BLaER1 (cell line): ENCODE measurements at regions not wholly inside any gene's neighbourhood (a gene's known extent, or its start where the extent isn't known, plus 50 kb on each side); places are given as distances from the start of the nearest gene placed in this dataset.
"Not testable (repeated sequence)": the region's sequence is repeated elsewhere in the genome, so short reads cannot be mapped to it uniquely, and the experiment has no call there.

ENCODE experiments used
- H3K27ac ChIP-seq: shearing (Covaris generic); formaldehyde crosslinking; 2 replicates; pipeline ENCODE4 v1.8.1; 2022
- H3K27me3 ChIP-seq: shearing (Covaris generic); formaldehyde crosslinking; 2 replicates; pipeline ENCODE4 v1.8.1; 2022
- H3K36me3 ChIP-seq: shearing (Covaris generic); formaldehyde crosslinking; 2 replicates; pipeline ENCODE4 v1.8.1; 2022
- H3K4me1 ChIP-seq: shearing (Covaris generic); formaldehyde crosslinking; 2 replicates; pipeline ENCODE4 v1.8.1; 2022
- H3K4me2 ChIP-seq: shearing (Covaris generic); formaldehyde crosslinking; 2 replicates; pipeline ENCODE4 v1.8.1; 2022
- H3K4me3 ChIP-seq: shearing (Covaris generic); formaldehyde crosslinking; 2 replicates; pipeline ENCODE4 v1.8.1; 2022
- H3K9ac ChIP-seq: shearing (Covaris generic); formaldehyde crosslinking; 2 replicates; pipeline ENCODE4 v1.8.1; 2022
- H3K9me3 ChIP-seq: shearing (Covaris generic); formaldehyde crosslinking; 2 replicates; pipeline ENCODE4 v1.8.1; 2022
- H4K20me1 ChIP-seq: shearing (Covaris generic); formaldehyde crosslinking; 2 replicates; pipeline ENCODE4 v1.8.1; 2022
- Cebpa-rat ChIP-seq: shearing (Covaris generic); IDR thresholded peaks from 2 replicates; pipeline ENCODE4 v1.8.1; 2022

- Histone ChIP-seq H3K9ac (no peak overlapping the region), H3K4me3 (no peak overlapping the region), H3K27me3 (no peaks in the 10 kb centered on the region), H3K36me3 (no peaks in the 10 kb centered on the region), H3K4me2 (no peak overlapping the region), H3K4me1 (no peaks in the 10 kb centered on the region), H3K9me3 (no peaks in the 10 kb centered on the region), H4K20me1 (no peaks in the 10 kb centered on the region), H3K27ac (no peak overlapping the region)
- TF ChIP-seq Cebpa-rat = no peak
Measured at GRCh38 chr13:48804821-48805601, 151.3 kb downstream of the CYSLTR2 start.

- TF ChIP-seq Cebpa-rat = no peak
Measured at GRCh38 chr13:48806522-48806921, 152.8 kb downstream of the CYSLTR2 start.

DNA sequence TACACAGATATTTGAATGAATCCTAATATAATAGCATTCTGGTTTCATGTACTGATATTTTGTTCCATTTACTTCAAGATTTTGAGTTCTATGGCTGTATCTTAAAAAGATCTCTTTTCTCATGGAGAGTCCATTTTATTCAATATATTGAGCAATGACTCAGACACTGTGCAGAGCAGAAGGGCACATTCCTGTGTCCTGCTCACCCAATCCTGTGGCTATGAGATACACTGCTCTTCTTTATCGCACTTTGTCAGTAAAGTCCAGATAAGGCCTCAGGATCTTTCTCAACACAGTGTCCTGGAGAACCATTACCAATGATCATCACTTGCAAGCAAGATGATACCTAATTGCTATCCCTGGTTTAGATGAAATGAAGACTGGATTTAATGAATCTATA lies 155.0 kb downstream of the CYSLTR2 start:
- Histone ChIP-seq H3K27me3 (no peaks in the 10 kb centered on the region), H3K4me2 (no peak overlapping the region), H3K4me3 (no peak overlapping the region), H3K27ac (no peak overlapping the region), H3K36me3 (no peaks in the 10 kb centered on the region), H3K9me3 (no peaks in the 10 kb centered on the region), H3K4me1 (no peaks in the 10 kb centered on the region), H3K9ac (no peak overlapping the region), H4K20me1 (no peaks in the 10 kb centered on the region)
- TF ChIP-seq Cebpa-rat = no peak

More at GRCh38 chr13:48806522-48806921, 152.8 kb downstream of the CYSLTR2 start:
- H3K9ac ChIP-seq = no peak overlapping the region
- no peaks in the 10 kb centered on the region for H4K20me1 ChIP-seq
- H3K9me3 ChIP-seq = no peaks in the 10 kb centered on the region
- no peaks in the 10 kb centered on the region for H3K4me1 ChIP-seq
- no peak overlapping the region for H3K4me3 ChIP-seq
- H3K36me3 ChIP-seq = no peaks in the 10 kb centered on the region
- H3K27ac ChIP-seq = no peak overlapping the region
- H3K27me3 ChIP-seq = no peaks in the 10 kb centered on the region
- H3K4me2 ChIP-seq = no peak overlapping the region

GRCh38 chr13:48810013-48810412 lies 156.3 kb downstream of the CYSLTR2 start:
- Histone ChIP-seq H3K4me3 (no peak overlapping the region), H4K20me1 (no peaks in the 10 kb centered on the region), H3K27ac (no peak overlapping the region), H3K36me3 (no peaks in the 10 kb centered on the region), H3K9ac (no peak overlapping the region), H3K4me2 (no peak overlapping the region), H3K9me3 (no peaks in the 10 kb centered on the region), H3K4me1 (no peaks in the 10 kb centered on the region), H3K27me3 (no peaks in the 10 kb centered on the region)
- no peak for TF ChIP-seq Cebpa-rat

DNA sequence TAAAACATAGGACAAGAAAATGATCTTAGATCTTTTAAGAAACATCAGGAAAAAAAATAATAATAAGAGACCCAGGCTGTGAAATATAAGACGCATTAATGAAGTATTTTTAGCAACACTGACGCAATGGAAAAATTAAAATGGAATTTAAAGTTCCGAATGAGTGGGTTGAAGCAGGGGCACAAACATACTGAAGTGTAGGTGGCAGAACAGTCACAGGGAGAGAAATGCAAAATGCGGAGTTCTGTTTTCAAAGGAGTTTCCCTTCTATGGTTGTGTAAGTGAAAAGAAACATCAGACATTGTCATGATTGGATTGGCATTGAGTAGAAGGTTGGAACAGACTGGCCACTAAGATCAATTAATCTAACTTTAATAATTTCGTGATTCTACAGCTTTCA lies 159.8 kb downstream of the CYSLTR2 start:
- Histone ChIP-seq H3K9me3 (no peaks in the 10 kb centered on the region), H3K4me1 (no peaks in the 10 kb centered on the region), H3K27me3 (no peaks in the 10 kb centered on the region), H3K27ac (no peak overlapping the region), H3K4me2 (no peak overlapping the region), H3K4me3 (no peak overlapping the region), H3K36me3 (no peaks in the 10 kb centered on the region), H3K9ac (no peak overlapping the region), H4K20me1 (no peaks in the 10 kb centered on the region)
- no peak for TF ChIP-seq Cebpa-rat

- no peak for TF ChIP-seq Cebpa-rat
- Histone ChIP-seq H3K4me3 (no peak overlapping the region), H3K4me2 (no peak overlapping the region), H3K27me3 (no peaks in the 10 kb centered on the region), H3K36me3 (no peaks in the 10 kb centered on the region), H3K27ac (no peak overlapping the region), H3K4me1 (no peaks in the 10 kb centered on the region), H3K9me3 (no peaks in the 10 kb centered on the region; the same call in 1 of the 2 replicates), H3K9ac (no peak overlapping the region), H4K20me1 (no peaks in the 10 kb centered on the region)
Measured at GRCh38 chr13:48816700-48817099, 159.0 kb upstream of the FNDC3A start.

DNA sequence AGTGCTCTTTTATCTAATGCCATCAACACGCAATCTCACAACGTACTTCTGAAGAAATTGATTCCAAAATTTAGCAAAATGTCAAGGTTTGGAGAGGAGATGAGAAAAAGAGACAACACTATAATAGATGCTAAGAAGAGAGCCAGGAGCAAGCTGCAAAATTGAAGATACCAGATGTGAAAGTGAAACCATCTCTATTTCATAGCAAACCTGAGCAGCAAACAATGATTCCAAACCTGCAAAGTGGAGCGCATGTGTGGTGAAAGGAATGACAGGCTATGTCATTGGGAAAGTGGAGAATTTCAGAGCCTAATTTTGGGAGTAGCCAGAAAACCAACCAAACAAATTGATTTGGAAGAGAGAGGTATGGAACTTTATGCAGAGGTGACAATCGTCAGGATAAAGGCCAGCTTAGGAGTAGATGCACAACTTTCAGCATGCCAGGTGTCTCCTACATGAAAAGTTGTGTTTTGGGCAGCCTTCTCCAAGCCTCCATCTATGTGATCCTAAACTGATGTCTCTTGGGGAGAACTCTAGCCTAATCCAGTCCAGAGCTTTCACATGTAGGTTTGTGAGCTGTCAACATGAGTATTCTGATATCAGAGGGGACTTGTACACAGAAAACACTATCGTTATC lies 158.4 kb upstream of the FNDC3A start:
- Histone ChIP-seq H3K27me3 (no peaks in the 10 kb centered on the region), H3K4me2 (no peak overlapping the region), H4K20me1 (no peaks in the 10 kb centered on the region), H3K4me1 (no peaks in the 10 kb centered on the region), H3K9ac (no peak overlapping the region), H3K9me3 (no peaks in the 10 kb centered on the region; the same call in 1 of the 2 replicates), H3K36me3 (no peaks in the 10 kb centered on the region), H3K4me3 (no peak overlapping the region), H3K27ac (no peak overlapping the region)
- TF ChIP-seq Cebpa-rat = no peak

DNA sequence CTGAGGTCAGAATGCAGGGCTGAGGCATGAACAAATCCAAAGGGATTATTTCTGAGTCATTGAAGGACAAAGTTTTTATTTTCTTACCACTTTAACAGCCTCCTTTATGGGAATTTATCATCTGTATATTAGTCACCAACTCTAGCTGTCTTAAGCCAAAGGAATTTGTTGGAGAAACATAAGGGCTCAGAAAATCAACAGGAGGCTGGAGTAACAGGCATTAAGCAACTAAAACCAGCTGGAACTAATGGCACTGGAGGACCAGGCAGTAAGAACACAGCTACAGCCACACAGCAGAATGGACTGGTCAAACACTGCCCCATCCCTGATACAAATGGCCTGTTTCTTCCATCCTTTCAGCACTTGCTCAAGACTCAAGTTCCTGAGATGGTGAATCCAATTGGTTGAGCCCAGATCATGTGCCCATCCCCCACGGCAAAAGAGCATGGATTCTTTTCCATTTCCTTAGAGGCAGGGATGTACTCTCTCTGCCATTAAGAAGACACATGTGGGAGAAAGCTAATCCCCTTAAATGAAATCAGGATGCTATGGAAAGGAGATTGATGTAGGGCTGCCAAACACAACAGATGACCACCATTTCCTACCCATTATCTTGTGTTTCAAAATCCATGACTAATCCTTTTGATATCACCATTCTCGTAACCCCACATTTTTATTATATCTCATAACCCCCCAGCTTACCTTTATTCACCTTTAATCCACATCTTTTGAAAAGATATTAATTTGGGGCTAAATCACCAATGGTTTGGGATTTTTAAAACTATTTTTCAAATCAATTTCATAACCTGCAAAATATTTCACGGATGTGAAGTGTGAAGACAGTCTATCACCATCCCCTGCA lies 157.0 kb upstream of the FNDC3A start:
- H3K4me2 ChIP-seq = no peak overlapping the region
- no peaks in the 10 kb centered on the region for H3K36me3 ChIP-seq
- no peaks in the 10 kb centered on the region for H3K27me3 ChIP-seq
- no peak overlapping the region for H3K27ac ChIP-seq
- H4K20me1 ChIP-seq = no peaks in the 10 kb centered on the region
- no peaks in the 10 kb centered on the region; the same call in 1 of the 2 replicates for H3K9me3 ChIP-seq
- no peaks in the 10 kb centered on the region for H3K4me1 ChIP-seq
- H3K9ac ChIP-seq = no peak overlapping the region
- no peak for TF ChIP-seq Cebpa-rat
- no peak overlapping the region for H3K4me3 ChIP-seq

DNA sequence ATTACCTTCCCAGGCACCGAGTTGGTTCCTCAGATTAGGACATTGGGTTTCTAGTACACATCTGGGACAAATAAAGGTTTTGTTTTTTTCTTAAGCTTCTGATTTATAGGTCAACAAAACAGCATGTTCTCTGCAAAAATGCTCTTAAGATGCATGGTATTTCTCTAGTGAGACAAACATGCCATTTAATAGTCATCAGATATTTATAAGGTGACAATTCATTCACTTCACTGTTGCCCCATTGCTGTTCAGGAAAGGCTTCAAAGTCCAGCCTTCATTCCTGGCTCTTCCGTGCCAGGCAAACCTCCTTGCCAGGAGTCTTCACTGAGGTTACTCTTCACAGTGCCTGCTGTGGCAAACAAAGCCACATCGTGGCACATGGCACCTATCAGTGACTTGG lies 156.3 kb upstream of the FNDC3A start:
- Histone ChIP-seq H3K27me3 (no peaks in the 10 kb centered on the region), H3K27ac (no peak overlapping the region), H3K4me3 (no peak overlapping the region), H3K4me2 (no peak overlapping the region), H4K20me1 (no peaks in the 10 kb centered on the region), H3K9ac (no peak overlapping the region), H3K36me3 (no peaks in the 10 kb centered on the region), H3K9me3 (no peaks in the 10 kb centered on the region; the same call in 1 of the 2 replicates), H3K4me1 (no peaks in the 10 kb centered on the region)
- no peak for TF ChIP-seq Cebpa-rat

- H3K9me3 ChIP-seq = no peaks in the 10 kb centered on the region; the same call in 1 of the 2 replicates
Measured at GRCh38 chr13:48819899-48820298, 155.8 kb upstream of the FNDC3A start.

DNA sequence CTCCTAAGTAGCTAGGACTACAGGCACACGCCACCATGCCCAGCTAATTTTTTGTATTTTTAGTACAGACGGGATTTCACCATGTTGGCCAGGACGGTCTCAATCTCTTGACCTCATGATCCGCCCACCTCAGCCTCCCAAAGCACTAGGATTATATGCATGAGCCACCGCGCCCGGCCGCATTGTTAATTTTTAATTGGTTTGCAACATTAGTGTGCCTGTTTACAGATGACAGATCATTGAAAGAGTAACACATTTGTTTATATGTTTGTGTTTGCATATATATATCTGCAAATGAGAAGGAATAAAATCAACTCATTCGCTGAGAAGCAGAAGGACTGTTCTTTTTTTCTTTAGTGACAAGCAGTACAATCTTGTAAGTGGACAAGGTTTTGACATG lies 152.2 kb upstream of the FNDC3A start:
- H3K9ac ChIP-seq, H3K4me2 ChIP-seq, H3K27me3 ChIP-seq, H3K27ac ChIP-seq, H4K20me1 ChIP-seq, H3K4me3 ChIP-seq, H3K36me3 ChIP-seq, H3K4me1 ChIP-seq: not testable (repeated sequence)
- H3K9me3 ChIP-seq = peaks cover 20% of the 10 kb centered on the region

More at GRCh38 chr13:48819899-48820298, 155.8 kb upstream of the FNDC3A start:
- Histone ChIP-seq H3K9ac (no peak overlapping the region), H3K27ac (no peak overlapping the region), H3K36me3 (no peaks in the 10 kb centered on the region), H4K20me1 (no peaks in the 10 kb centered on the region), H3K4me3 (no peak overlapping the region), H3K27me3 (no peaks in the 10 kb centered on the region), H3K4me1 (no peaks in the 10 kb centered on the region), H3K4me2 (no peak overlapping the region)
- TF ChIP-seq Cebpa-rat = no peak
